Ovary (tissue), 3 donors: ENCODE measurements at regions not wholly inside any gene's neighbourhood (a gene's known extent, or its start where the extent isn't known, plus 50 kb on each side); places are given as distances from the start of the nearest gene placed in this dataset.

ENCODE experiments used
- CTCF ChIP-seq, 3 donors: fragments of 450-650 bp in 2 of 3; fragments of 200-600 bp in 1 of 3; IDR thresholded peaks; one replicate each; pipeline versions ENCODE4 v1.5.1 to v1.8.0; 2016 to 2022; ENCODE audit warnings: antibody characterized with exemption in 3 of 3, mild to moderate bottlenecking in 1 of 3
- EP300 ChIP-seq: sonication (generic); formaldehyde crosslinking; IDR thresholded peaks from one replicate; pipeline ENCODE4 v1.6.1; 2017; ENCODE audit warnings: antibody characterized with exemption
- POLR2A ChIP-seq: fragments of 450-650 bp; IDR thresholded peaks from one replicate; pipeline ENCODE4 v1.6.1; 2017; ENCODE audit warnings: antibody characterized with exemption, mild to moderate bottlenecking, moderate library complexity
- donor health status: DM: no; HTN: no; CAD: no.

GRCh38 chr4:108453366-108453765 is 167.0 kb upstream of the RPL34 start:
- TF ChIP-seq CTCF (IDR thresholded peaks at IDR 0.05), result no peak
- no peak for TF ChIP-seq POLR2A
- TF ChIP-seq EP300, result no peak
